OCI-LY7 (cell line): ENCODE measurements at regions not wholly inside any gene's neighbourhood (a gene's known extent, or its start where the extent isn't known, plus 50 kb on each side); places are given as distances from the start of the nearest gene placed in this dataset.

Experiments
- BruUV-seq: library from RNA; stranded (reverse); fragments of 400-500 nt; replicated peaks from 2 replicates; lab custom pipeline; 2021; lab: Mats Ljungman, UMichigan
- CTCF ChIA-PET: fragments of 300-600 bp; sonication (Branson Sonifier 250); formaldehyde crosslinking; loops from one replicate; lab custom pipeline; 2022; ENCODE audit warnings: antibody characterized with exemption; ENCODE audit not compliant: unreplicated experiment; lab: Charles Lee
- POLR2A ChIA-PET: fragments of 300-600 bp; sonication (Branson Sonifier 250); formaldehyde crosslinking; loops from one replicate; lab custom pipeline; 2022; ENCODE audit warnings: antibody characterized with exemption; lab: Charles Lee
- DNase-seq: peaks from one replicate; pipeline ENCODE4 v3.0.0-alpha.2; 2015; ENCODE audit warnings: low spot score
- H2AFZ ChIP-seq: fragments of 200-600 bp; sonication (generic), shearing (Covaris generic); 2 replicates; pipeline ENCODE4 v1.6.1; 2014; ENCODE audit warnings: mild to moderate bottlenecking, antibody characterized with exemption, low read length, moderate library complexity
- H3K27ac ChIP-seq: fragments of 200-600 bp; sonication (generic); 2 replicates; pipeline ENCODE4 v1.5.1; 2014; ENCODE audit warnings: mixed run types, low read depth, mild to moderate bottlenecking, moderate library complexity, low read length, inconsistent platforms; ENCODE audit not compliant: poor library complexity, severe bottlenecking
- H3K36me3 ChIP-seq: fragments of 200-600 bp; sonication (generic); 2 replicates; pipeline ENCODE4 v1.6.1; 2014; ENCODE audit warnings: mild to moderate bottlenecking, antibody characterized with exemption, low read length, moderate library complexity, mixed read lengths; ENCODE audit not compliant: insufficient read depth
- H3K4me1 ChIP-seq: fragments of 200-600 bp; sonication (generic); 2 replicates; pipeline ENCODE4 v1.5.1; 2014; ENCODE audit warnings: mild to moderate bottlenecking, low read length; ENCODE audit not compliant: insufficient read depth, poor library complexity, severe bottlenecking
- H3K4me2 ChIP-seq: fragments of 200-600 bp; sonication (generic); 2 replicates; pipeline ENCODE4 v1.6.1; 2014; ENCODE audit warnings: mild to moderate bottlenecking, low read length
- H3K4me3 ChIP-seq: fragments of 200-600 bp; sonication (generic); 2 replicates; pipeline ENCODE4 v1.5.1; 2014; ENCODE audit warnings: mild to moderate bottlenecking, low read depth, low read length; ENCODE audit not compliant: poor library complexity, severe bottlenecking
- H3K79me2 ChIP-seq: fragments of 200-600 bp; sonication (generic); 2 replicates; pipeline ENCODE4 v1.6.1; 2016; ENCODE audit warnings: low read depth, mild to moderate bottlenecking, low read length, moderate library complexity, mixed read lengths; ENCODE audit not compliant: insufficient read depth
- H3K9me2 ChIP-seq: fragments of 200-600 bp; sonication (generic); 2 replicates; pipeline ENCODE4 v1.6.1; 2016; ENCODE audit warnings: mild to moderate bottlenecking, low read length, mixed read lengths; ENCODE audit not compliant: insufficient read depth
- H3K9me3 ChIP-seq: fragments of 200-600 bp; sonication (generic); 2 replicates; pipeline ENCODE4 v1.6.1; 2014; ENCODE audit warnings: mild to moderate bottlenecking, mixed run types, low read length, mixed read lengths
- H4K20me1 ChIP-seq: fragments of 200-600 bp; sonication (generic); 2 replicates; pipeline ENCODE4 v1.6.1; 2014; ENCODE audit warnings: mild to moderate bottlenecking, antibody characterized with exemption, low read length, moderate library complexity, mixed read lengths; ENCODE audit not compliant: insufficient read depth
- EZH2phosphoT487 ChIP-seq: fragments of 200-600 bp; sonication (generic); IDR thresholded peaks from 2 replicates; pipeline ENCODE4 v1.6.1; 2018; ENCODE audit warnings: low read depth, borderline replicate concordance, mild to moderate bottlenecking, mixed run types, antibody characterized with exemption, low read length, moderate library complexity, mixed read lengths
- intact Hi-C: fragments of 100-400 bp; cut with micrococcal nuclease; formaldehyde crosslinking; loops from one replicate; pipeline ENCODE4 v1.10.0; 2022; ENCODE audit not compliant: unreplicated experiment
- TF ChIP-seq, protein P1 (sequence below): fragments of 200-600 bp; sonication (generic); conservative IDR thresholded peaks from 2 replicates; pipeline ENCODE4 v1.5.1; 2014; ENCODE audit warnings: mild to moderate bottlenecking, antibody characterized with exemption, low read length, moderate library complexity, mixed read lengths

DNA sequence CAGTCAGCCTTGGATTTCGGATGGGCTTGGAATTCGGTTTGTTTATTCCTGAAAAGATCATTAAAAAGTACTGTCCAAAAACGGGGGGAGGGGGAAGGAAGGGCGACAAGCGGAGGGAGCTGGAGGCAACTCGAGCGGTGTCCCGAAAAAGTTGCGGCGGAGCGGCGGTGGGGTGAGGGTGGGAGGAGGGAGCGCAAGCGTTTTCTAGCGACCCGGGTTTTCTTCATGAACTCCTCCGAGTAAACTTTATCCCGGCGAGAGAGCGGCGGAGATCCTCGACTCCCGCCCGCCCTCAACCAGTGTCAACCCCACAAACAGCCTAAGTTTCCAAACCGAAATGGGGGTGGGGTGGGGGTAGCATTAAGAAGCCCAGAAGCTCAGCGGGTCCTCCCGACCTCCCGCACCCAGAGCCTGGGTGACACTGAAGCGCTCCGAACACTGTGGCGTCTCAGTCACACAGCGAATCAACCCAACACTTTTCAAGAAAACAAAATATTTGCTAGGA is 133.0 kb upstream of the C11orf58 start:
- Histone ChIP-seq H3K9me3 (no peaks in the 10 kb centered on the region), H3K27ac (no peak overlapping the region), H3K4me2 (no peak overlapping the region), H3K4me1 (no peaks in the 10 kb centered on the region), H4K20me1 (no peaks in the 10 kb centered on the region), H3K79me2 (no peaks in the 10 kb centered on the region), H2AFZ (no peak overlapping the region), H3K4me3 (no peak overlapping the region), H3K36me3 (no peaks in the 10 kb centered on the region), H3K9me2 (no peaks in the 10 kb centered on the region)
- POLR2A ChIA-PET = no interaction called here
- DNase-seq = no peak
- TF ChIP-seq EZH2phosphoT487 = no peak
- TF ChIP-seq, protein P1, sequence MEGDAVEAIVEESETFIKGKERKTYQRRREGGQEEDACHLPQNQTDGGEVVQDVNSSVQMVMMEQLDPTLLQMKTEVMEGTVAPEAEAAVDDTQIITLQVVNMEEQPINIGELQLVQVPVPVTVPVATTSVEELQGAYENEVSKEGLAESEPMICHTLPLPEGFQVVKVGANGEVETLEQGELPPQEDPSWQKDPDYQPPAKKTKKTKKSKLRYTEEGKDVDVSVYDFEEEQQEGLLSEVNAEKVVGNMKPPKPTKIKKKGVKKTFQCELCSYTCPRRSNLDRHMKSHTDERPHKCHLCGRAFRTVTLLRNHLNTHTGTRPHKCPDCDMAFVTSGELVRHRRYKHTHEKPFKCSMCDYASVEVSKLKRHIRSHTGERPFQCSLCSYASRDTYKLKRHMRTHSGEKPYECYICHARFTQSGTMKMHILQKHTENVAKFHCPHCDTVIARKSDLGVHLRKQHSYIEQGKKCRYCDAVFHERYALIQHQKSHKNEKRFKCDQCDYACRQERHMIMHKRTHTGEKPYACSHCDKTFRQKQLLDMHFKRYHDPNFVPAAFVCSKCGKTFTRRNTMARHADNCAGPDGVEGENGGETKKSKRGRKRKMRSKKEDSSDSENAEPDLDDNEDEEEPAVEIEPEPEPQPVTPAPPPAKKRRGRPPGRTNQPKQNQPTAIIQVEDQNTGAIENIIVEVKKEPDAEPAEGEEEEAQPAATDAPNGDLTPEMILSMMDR = no peak
- no TSS peak for BruUV-seq
- CTCF ChIA-PET = interaction anchor here (0.6 kb wide), 1 partner anchor 513 kb away, joined by 3 read pairs; no protein-coding TSS in a partner anchor
- intact Hi-C loops = loop anchor here (5.0 to 10.0 kb wide), 2 partner anchors 413 to 781 kb away; no protein-coding TSS in a partner anchor

DNA sequence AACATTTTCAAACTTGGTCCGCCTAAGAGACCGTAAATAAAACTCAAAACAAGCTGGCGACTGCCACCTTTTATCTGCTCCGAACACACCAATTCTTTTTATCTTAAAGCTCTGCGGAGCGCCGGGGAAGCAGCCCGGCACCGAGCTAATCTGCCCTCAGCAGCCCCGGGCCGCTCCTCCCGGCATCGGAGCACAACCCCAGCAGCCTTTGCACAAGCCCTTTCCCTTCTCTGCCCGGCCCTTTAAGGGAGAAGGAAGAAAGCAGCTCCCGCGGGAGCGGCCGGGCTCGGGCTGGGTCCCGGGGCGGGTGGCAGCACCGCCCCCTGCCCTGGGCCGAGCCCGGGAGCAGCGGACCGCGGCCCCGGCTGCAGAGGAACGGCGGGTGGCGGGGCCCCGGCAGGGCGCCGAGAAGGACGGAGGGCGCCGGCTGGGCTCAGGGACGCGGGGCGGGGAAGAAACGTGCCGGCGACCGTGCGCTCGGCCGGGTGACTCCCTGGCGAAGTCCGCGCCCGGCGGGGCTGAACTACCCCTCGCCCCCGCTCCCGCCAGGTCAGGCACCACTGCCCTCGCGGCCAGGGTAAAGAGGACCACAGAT is 133.6 kb upstream of the C11orf58 start:
- ChIA-PET POLR2A (no interaction called here), CTCF (interaction anchor here (0.6 kb wide), 1 partner anchor 513 kb away, joined by 3 read pairs; no protein-coding TSS in a partner anchor)
- Histone ChIP-seq H3K79me2 (no peaks in the 10 kb centered on the region), H3K4me3 (no peak overlapping the region), H3K4me1 (no peaks in the 10 kb centered on the region), H3K4me2 (no peak overlapping the region), H4K20me1 (no peaks in the 10 kb centered on the region), H3K9me3 (no peaks in the 10 kb centered on the region), H3K27ac (no peak overlapping the region), H3K9me2 (no peaks in the 10 kb centered on the region), H2AFZ (no peak overlapping the region), H3K36me3 (no peaks in the 10 kb centered on the region)
- intact Hi-C loops = loop anchor here (5.0 to 10.0 kb wide), 2 partner anchors 413 to 780 kb away; no protein-coding TSS in a partner anchor
- BruUV-seq = no TSS peak
- TF ChIP-seq EZH2phosphoT487 = no peak
- TF ChIP-seq, protein P1 = no peak
- DNase-seq = no peak
